Stimulated activated CD8-positive, alpha-beta memory T cell treated with anti-CD3 and anti-CD28 coated beads, Interleukin-12 subunit alpha, Interleukin-12 subunit beta, amount 100 ng/mL, for 24 hours (primary cell): ENCODE measurements at regions not wholly inside any gene's neighbourhood (a gene's known extent, or its start where the extent isn't known, plus 50 kb on each side); places are given as distances from the start of the nearest gene placed in this dataset.

Source experiments
- DNase-seq: peaks from one replicate; pipeline ENCODE4 v3.0.0-alpha.2; 2020; ENCODE audit errors: extremely low read depth

DNA sequence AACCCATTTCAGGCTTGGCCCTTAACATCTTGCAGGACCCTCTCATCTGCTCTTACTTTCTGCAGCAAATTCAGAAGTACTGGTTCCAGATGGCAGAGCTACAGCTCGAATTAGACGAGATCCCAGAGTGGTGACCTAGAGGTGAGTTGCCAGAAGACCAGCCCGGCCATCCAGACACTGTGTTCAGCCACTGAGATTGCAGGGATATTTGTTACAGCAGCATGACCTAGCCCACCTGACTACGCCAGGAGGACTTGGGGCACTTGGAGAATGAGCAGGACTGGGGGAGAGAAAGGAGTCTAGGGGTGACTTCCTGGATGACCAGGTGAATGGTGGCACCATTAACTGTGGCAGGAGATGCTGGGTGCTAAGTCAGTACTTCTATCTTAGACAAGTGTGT lies 67.2 kb upstream of the ID2 start:
- DNase-seq = no peak

DNA sequence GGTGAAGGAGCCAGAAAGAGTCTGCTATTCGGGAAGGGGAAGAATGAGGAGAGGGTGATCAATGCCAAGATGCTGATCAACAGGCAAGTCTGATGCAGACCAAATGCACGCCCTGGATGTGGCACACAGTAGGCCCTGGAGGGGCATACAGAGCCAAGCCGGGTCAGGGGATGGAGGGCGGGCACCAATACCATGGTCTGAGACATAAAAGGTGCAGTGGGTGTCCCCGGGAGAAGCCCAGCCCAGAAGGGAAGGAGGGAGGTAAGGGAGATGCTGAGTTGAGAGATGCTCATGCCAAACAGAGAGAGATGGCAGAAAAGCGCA lies 66.6 kb upstream of the ID2 start:
- no peak for DNase-seq

DNA sequence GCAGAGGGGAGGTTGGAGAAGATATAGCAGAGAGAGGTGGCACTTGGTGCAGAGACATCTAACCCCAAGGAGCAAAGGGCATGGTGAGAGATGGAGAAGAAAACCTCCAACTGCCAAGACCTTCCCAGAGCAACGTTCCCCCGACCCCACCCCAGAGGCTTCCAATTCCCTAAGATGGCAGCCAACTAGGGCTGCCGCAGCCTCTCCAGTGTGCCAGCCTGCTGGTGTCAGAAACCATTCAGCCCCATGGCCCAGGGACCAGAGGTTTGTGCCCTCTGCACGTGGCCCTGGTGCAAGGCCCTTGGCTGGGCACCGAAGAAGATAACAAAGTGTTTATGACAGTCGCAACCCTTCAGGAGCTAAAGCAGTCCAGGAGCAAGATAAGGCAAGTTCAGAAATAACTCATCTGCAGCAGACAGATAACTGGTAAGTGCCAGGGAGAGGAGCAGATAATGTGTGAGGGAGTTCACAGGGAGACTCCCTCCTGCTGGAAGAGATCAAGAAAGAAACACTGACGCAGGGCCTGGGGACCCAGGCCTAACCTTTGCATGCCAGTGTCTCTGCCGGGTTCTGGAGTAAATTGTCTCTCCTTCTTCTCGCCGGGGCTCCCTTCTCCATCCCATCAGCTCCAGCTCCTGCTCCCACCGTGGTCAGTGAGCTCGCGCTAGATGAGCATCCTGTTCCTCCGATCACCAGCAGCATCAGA lies 66.1 kb upstream of the ID2 start:
- no peak for DNase-seq

DNA sequence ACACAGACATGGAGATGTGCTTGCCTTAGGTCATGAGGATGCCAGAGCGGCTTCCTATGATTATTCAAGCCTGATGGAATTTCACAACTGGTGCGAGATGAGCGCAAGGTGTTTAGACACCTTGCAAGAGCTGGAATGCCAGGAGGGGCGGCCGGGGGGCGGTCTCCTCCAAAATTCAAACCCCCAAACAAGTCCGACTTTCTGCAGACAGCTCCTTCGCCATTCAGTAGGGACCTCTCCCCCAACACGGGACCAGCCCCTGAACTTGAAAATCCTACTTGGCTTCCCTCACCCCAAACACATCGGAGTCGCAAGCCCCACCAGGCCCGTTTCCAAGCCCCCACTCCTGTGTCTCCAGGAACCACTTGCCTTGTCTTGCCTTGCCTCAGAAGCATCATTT lies 64.8 kb upstream of the ID2 start:
- no peak for DNase-seq

DNA sequence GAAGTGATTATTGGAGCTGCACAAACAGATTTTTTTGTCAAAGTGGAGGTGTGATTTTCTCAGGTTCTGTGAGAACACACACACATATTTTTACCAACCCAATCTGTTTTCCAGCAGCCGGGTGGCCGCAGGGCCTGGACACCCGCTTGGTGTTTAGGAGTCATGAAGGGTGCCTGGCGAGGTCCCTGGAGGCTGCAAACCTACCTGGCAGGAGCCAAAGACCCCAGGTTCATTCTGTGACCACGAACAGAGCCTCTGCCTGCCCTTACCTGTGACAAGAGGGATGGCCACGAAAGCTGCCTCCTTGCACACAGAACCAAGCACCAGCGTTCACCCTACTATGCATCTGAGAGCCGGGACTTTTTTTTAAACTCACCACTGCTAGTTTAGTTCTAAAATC lies 64.3 kb upstream of the ID2 start:
- DNase-seq = no peak

DNA sequence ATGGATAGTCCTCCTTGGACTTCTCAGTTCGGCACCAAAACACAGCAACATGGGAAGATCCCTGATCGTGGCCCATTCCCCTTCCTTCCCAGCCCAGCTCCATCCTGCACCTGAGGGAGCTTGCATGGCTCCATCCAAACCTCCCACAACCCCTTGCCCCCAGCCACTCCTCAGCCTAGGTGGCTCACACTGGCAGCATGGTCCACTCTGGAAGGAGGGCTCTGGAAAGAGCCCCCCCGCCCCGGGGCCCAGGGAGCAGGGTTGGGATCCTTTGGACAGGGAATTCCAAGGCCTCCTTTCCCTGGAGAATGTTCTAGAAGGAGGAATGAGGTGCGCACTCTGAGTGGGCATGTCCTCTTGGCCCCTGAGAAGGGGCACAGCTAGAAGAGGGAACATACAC lies 62.8 kb upstream of the ID2 start:
- no peak for DNase-seq

DNA sequence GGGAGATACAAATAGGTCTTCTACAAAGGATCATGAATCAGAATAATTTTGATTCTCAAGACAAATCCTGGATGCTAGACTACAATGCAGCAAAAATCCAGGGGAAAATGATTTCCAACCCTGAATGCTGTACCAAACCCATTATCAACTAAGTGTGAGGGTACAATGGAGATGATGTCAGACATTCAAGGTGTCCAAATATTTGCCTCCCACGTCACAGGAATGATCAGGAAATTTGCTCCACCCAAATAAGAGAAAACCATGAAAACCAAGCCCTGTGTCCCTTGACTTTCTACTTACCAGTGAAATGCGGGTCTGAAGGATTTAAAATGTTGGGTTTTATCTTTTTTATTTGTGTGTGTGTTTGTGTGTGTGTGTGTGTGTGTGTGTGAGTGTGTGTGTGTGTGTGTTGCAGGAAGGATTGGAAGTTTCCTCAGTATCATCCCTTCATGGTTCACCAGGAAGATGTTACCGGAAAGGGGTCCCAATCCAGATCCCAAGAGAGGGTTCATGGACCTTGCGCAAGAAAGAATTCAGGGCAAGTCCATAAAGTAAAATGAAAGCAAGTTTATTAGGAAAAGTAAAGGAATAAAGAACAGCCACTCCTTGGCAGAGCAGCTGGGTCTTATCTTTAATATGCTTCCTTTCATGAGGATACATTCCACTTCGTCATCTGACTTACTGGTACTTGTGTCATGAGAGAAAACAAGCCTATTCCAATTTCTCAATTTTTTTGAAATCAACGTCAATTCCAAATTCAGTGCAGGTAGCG lies 61.1 kb upstream of the ID2 start:
- no peak for DNase-seq

DNA sequence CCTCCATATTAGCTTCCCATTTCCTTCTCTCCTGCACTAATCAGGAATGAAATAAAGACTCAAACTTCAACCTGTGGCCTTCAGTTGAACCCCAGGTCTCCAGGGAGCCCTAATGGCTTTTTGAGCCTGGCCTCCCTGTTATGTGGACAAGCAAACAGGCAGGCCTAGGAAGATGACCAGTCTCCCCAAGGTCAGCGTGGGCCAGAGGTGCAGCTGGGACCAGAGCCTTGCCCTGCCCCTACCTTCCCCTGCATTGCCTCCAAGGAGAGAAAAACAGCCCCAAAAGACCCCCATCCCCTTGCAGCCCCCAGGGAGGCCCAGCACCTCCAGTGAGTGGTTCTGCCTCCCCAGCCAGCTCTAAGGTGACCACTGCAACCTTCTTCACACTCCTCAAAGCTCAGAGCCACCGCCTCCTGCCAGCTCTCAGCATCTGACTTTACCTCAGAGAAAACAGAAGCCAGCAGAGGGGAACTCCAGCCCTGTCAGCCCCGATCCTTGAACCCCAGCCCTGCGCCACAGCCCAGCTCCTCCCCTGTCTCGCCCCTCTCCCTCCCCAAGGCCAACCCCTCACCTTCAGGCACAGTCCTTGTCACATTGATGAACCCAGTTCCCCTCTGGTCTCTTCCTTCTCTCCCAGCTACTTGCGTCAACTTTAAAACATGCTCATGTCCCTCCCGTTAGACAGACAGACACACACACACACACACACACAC lies 59.5 kb upstream of the ID2 start:
- DNase-seq = no peak

DNA sequence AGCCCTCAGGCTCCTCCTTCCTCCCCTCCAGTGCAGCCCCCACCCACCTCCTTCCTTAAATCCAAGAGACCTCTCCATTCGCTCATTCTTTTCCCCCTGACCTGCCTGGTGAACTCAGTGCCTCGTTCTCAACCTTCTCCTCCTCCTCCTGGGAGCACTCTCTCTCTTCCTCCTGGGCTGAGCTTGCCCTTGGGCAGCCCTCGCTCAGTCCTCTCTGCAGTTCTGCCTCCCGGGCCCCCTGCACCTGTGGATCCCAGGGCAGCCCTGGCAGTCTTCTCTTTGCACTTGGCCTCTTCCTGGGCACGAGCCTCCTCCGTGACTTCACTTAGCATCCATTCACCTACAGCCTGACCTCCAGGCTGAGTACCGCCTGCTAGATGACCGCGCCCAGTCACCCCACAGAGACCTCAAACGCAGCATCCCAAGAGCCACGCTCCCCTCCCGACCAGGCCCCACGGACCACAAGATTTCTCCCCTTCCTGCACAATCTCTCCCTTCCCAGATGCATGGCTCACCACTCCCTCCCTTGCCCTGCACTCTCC lies 58.9 kb upstream of the ID2 start:
- no peak for DNase-seq

DNA sequence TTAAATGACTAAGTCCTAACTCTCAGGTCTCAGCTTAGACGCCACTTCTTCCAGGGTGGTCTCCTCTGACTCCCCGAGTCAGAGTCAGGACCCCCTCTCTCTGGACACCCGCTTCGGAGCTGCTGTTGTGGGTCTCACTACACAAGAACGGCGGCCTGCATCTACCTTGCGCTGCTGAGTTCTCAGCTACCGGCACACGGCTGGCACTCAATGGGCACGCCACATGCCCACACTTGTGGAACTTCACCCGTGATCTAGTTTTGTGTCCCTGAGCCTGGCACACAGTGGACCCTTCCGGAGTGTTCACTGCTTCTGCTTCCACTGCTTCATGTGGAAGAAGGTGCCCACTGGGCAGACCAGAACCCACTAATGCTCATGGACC lies 58.3 kb upstream of the ID2 start:
- DNase-seq = no peak

DNA sequence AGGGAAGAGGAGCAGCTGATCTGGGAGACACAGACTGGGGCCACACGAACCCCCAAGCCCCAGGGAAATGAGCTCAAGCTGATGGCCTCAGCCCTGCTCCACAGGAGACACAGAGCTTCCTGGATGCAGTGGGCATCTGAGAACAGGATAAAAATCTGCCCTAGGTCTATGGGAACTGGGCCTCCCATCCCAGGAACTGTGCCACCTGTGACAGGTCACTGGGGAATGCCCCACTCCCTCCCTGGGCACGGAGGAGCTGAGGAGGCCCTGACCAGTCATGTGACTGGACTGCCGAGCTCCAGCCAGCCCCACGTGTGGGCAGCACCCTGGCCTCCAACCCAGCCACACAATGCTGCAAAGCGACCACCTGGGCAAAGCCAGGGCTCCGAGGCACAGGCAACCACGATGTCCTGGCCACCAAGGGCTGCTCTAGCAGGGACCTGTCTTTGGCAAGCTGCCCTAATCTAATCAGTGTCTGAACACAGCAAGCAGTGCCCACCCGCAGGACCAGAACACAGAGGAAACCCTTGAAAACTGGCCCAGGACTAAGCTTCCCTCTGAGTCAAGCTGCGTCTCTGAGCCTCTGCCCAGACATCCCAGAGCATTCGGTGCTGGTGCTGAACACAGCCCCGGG lies 57.8 kb upstream of the ID2 start:
- no peak for DNase-seq

DNA sequence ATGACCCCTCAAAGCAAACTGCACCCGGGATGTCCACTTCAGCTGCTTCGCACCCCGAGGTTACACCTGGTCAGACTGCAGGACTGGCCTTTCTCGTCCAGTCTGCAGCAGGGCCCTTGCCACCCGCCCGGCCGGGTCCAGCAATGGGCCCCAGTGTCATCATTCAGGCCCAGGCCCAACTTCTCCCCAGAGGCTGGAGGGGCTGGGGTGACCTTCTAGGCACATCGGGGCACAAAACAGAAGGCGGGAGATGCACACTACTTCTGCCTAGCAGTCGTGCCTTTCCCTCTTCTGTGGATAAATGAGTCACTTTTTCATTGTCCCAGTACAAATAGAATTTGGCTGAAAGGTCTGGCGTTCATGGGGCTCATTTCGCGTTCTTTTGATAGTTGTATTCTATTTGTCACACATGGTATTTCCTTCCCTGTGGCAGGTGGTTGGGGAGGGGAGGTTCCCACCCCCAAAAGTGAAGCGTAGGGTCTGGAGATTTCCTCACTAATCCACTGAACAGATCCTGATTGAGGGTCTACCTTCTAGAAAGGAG lies 56.9 kb upstream of the ID2 start:
- no peak for DNase-seq

DNA sequence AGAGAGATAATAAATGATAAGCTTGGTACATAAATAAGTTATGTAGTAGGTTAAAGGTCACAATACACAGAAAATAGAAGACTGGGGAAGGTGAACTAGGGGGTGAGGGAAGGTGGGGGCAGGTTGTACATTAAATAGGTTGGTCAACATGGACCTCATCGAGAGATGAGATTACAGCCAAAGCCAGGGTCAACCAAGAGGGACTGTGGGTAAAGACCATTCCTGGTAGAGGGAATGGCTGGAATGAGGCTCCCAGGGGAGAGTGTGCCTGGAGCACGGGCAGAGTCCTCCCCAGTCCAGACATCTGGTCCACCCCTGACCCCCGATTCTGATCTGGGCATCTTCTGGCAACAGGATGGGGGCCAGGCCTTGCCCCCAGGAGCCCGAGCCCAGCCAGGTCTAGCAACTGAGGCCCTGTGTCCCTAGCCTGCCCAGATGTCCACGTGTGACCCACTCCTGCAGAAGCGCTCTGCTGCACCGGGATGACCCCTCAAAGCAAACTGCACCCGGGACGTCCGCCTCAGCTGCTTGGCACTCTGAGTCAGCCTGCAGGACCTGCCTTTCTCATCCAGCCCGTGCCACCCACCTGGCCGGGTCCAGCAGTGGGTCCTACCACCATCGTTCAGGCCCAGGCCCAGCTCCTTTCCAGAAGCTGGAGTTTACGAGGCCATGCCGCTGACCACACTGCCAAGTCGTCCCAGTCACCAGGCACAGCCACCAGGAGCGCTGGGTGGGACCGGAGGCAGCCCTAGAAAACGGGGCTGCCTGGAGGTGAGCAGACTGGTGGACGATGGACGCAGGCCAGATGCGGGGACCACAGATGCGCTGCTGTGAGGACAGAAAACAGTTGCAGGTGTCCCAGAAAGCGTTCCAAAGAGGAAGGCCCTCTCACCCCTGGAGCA lies 56.2 kb upstream of the ID2 start:
- DNase-seq = no peak

DNA sequence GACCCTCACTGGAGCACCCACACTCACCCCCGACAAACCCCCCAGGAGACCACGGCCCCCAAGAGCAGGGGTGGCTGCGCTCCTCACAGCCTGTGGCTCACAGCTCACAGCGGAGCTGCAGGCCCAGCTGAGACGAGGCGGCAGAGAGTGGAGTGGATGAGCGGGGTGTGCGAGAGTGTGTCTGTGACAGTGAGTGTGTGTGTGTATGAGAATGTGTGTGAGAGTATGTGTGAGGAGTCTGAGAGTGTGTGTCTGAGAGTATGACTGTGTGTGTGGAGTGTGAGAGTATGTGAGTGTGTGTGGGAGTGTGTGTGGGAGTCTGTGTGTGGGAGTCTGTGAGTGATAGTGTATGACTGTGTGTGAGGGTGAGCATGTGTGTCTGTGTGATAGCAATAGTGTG lies 55.3 kb upstream of the ID2 start:
- no peak for DNase-seq

DNA sequence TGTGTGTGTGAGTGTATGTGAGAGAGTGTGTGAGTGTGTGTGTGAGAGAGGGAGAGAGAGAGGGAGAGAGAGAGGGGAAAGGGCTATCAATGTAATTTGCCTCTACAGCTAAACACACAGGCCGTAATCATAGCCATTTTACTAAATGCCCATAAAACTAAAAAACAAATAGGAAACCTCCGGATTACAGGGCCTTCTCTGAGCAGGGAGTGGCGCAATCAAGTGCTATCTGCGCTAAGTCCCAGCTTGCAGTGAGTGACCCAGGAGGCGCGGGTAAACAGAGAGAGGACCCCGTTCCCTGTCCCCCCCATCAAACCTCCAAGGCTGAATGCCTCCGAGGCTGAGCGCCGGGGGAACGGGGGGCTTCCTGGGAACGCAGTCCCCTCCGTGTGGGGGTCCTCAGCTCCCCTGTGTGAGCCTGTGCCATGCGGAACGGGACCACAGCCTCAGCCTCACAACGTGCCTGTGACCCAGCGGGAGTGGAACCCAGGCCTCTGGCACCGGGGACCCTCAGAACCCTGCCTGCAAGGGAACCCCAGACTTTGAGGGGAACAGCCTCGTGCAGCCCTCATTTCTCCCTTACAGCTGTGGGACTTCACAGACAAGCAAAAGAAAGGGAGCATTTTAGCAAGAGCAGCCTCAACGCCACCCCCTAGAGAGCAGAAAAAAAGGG lies 54.7 kb upstream of the ID2 start:
- DNase-seq = no peak

DNA sequence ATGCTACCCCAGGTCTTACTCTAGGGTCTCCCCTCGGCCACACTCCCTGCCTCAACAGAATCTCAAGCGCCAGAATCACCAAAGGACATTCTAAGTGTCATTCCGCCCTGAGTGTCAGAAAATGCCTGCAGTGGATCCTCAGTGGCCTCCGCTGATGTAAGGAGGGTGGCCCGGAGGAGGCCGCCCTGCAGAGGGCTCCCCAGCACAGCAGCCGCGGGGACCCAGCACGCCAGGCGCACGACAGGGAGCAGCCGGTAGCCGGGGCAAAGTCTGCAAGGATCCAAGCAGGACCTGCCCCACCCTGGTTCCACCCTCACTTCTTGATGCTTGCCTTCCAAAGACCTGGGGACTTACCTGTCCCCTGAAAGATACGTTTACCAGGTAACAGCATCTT lies 54.2 kb upstream of the ID2 start:
- DNase-seq = no peak

DNA sequence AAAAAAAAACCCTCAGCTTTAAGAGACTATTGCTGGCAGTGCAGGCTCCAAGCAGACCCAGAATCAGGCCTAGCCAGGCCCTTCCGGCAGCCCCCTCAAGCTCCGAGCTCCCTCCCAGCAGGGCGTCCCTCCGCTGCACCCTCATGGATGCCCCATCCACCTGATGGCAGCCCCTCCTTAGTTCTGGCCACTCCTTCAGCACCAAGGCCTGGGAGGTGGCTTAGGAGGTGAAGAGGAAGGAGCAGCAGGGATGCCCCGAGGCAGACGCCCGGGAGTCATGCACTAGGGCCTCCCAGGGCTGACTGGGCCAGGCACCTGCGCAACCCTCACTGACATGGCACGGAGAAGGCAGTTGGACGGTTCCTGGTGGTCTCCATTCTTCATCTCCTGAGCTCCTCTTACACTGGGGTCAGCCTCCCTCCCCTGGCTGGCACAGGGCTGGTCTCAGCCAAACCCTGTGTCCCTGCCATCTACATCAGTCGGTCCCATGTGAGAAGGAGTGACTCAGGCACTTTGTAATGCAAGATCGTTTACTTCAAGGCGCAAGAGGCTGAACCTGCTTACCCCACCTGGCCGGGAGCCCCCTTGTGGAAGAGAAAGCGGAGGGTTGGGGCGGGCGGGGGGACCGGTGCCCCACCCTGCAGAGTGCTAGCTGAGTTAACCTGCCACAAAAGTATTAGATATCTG lies 53.5 kb upstream of the ID2 start:
- DNase-seq = no peak

DNA sequence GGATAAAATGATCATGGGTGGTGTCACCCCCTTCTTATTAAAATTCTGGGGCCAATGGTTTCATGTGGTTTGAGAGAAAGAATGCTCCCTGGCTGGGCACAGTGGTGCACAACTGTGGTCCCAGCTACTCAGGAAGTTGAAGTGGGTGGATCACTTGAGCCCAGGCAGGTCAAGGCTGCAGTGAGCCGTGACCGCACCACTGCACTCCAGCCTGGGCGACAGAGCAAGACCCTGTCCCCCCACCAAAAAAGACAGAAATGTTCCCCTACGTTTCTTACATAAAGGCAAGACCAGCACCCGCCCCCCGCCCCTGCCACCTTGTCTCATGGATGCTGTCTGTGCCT lies 53.0 kb upstream of the ID2 start:
- DNase-seq = no peak

DNA sequence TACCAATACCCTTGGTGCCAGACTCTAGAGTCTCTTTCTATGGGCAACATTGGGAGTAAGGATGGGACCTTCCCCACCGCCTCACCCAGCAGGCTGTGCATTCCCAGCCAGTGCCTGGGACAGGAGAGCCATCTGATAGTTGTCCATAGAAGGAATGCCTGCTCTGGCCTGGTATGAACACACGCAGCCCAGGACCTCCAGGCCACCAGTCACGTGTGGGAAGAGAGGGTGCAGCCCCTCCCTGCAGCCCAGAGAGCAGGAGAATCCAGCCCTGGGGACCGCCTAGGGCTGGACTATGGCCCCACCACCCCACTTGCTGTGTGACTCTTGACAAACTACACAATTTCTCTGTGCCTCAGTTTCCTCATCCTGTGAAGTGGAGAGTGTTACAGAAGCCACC lies 52.5 kb upstream of the ID2 start:
- DNase-seq = no peak
